ENCODE measurements at regions not wholly inside any gene's neighbourhood (a gene's known extent, or its start where the extent isn't known, plus 50 kb on each side); places are given as distances from the start of the nearest gene placed in this dataset.

DNA sequence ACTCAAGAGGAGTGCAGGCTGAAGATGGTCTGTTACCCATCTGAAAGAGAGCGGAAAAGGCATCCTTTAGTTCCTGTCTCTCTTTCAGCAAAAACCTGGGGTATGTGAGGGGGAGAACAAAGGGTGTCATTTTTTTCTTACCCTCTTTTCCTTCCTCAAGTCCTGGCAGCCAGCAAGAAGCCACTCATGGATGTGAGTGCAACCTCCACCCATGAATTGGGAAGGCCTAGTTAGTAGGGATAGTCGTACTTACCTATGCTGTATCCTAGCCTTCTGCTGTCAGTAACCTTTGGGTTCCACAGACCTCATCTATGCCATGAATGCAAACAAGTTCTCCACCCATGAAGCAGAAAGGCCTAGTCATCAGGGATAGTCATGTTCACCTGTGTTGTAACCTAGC lies 472.8 kb downstream of the ZIC1 start:
- Mint-ChIP-seq H3K27me3 (no peaks in the 10 kb centered on the region), H3K27ac (no peak overlapping the region), H3K9me3 (peaks cover 7% of the 10 kb centered on the region), H3K4me3 (no peak overlapping the region), H3K4me1 (no peaks in the 10 kb centered on the region), H3K36me3 (ENCODE audit: low read depth) (no peaks in the 10 kb centered on the region)
- POLR2A ChIA-PET = no interaction called here
- no peak for DNase-seq
- CTCF ChIA-PET = no interaction called here

DNA sequence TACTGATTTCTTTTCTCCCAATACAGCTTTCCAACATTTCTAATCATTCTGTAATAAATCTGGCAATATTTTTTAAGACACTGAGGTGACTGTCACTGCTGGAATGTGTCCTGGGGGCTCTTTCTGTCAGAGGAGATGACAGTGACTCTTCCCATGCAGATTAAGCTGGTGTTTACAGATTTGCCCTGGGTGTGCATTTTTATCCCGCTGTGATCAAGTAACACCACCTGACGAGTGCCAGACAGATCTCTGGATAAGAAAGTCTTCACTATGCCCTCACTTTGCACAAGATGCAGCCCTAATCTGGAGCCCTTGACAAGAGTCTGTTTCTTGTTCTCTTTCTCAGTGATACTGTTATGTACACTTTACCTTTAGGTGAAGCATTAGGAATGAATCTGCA lies 477.7 kb downstream of the ZIC1 start:
- POLR2A ChIA-PET = no interaction called here
- Mint-ChIP-seq H3K4me1 (no peaks in the 10 kb centered on the region), H3K27ac (no peak overlapping the region), H3K36me3 (ENCODE audit: low read depth) (no peaks in the 10 kb centered on the region), H3K4me3 (no peak overlapping the region), H3K27me3 (no peaks in the 10 kb centered on the region), H3K9me3 (peaks cover 3% of the 10 kb centered on the region)
- no peak for DNase-seq
- CTCF ChIA-PET = no interaction called here

DNA sequence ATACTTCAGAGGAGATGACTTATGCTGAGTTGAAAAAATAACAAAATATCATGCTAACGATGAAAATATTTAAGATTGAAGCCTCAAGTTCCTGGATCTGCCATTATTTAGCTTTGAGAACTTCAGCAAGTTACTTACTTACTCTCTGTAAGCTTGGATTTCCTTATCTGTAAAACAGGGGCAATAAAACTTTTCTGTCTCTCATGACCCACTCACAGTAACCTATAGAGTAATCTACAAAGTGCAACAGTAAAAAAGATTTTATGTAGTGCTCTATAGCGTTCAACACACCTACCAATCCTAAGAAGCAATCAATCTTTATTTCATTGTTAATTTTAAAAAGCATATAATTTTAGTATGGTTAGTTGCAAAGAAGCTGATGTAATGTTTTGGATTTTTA lies 478.6 kb downstream of the ZIC1 start:
- no peaks in the 10 kb centered on the region for H3K4me1 Mint-ChIP-seq
- ChIA-PET CTCF (no interaction called here), POLR2A (no interaction called here)
- no peak for DNase-seq
- H3K27me3 Mint-ChIP-seq = no peaks in the 10 kb centered on the region
- H3K36me3 Mint-ChIP-seq (ENCODE audit: low read depth) = no peaks in the 10 kb centered on the region
- no peak overlapping the region for H3K4me3 Mint-ChIP-seq
- H3K27ac Mint-ChIP-seq = no peak overlapping the region
- no peaks in the 10 kb centered on the region for H3K9me3 Mint-ChIP-seq

DNA sequence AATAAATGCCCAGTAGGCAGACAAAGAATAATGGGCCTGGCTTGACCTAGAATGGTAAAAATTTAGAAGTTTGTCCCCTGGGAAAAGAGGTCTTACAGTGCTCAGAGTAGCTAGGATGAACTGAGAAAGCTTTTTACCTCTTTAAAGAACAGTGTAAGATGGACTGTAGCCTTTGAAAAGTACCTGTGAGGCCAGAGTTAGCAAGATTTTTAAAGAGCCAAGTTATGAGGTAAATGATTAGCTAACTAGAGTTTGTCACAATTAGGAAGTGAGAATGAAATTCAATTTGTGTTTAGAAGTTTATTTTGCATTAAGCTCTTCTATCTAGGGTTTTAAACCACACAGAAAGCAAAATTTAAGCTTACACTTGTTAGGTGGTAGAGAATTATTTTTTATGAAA lies 480.9 kb downstream of the ZIC1 start:
- no peaks in the 10 kb centered on the region for H3K4me1 Mint-ChIP-seq
- ChIA-PET POLR2A (no interaction called here), CTCF (no interaction called here)
- H3K36me3 Mint-ChIP-seq (ENCODE audit: low read depth) = no peaks in the 10 kb centered on the region
- H3K27me3 Mint-ChIP-seq = no peaks in the 10 kb centered on the region
- no peak overlapping the region for H3K4me3 Mint-ChIP-seq
- H3K27ac Mint-ChIP-seq = no peak overlapping the region
- DNase-seq = no peak
- H3K9me3 Mint-ChIP-seq = no peaks in the 10 kb centered on the region

DNA sequence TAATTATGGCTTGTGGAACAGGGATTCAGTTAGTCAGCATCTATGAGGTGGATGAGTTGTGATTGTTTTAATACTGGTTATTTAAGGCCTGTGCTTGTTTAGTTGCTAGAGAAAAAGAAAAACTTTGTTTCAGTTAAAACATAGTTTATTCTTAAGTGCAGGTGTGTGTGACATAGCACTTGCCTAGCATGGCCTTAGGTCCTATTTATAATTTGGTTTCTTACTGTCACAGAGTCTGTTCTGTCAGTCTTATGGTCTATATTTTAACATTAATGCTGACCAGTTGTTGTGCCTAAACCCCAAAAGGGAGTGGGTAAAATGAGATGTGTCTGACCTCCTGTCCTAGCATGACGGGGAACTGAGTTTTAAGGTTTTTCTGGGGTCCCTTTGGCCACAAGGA lies 486.3 kb downstream of the ZIC1 start:
- H3K27me3 Mint-ChIP-seq = no peaks in the 10 kb centered on the region
- CTCF ChIA-PET = no interaction called here
- no peak overlapping the region for H3K4me3 Mint-ChIP-seq
- no peaks in the 10 kb centered on the region for H3K4me1 Mint-ChIP-seq
- POLR2A ChIA-PET = no interaction called here
- H3K27ac Mint-ChIP-seq = no peak overlapping the region
- no peak for DNase-seq
- H3K36me3 Mint-ChIP-seq (ENCODE audit: low read depth) = no peaks in the 10 kb centered on the region
- H3K9me3 Mint-ChIP-seq = no peaks in the 10 kb centered on the region

DNA sequence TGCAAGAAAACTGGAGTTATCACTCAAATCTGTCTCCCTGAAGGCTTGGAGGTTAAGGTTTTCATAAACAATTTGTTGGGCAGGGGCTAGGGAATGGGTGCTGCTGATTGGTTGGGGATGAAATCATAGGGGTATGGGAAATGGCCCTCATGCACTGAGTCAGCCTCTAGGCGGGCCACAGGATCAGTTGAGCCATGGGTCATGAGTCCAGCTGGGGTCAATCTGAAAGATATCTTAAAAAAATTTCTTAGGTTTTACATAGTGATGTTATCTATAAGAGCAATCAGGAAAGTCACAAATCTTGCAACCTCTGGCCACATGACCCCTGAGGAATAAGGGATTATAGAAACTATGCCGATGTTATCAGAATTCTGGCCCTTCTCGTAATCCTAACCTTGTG lies 491.7 kb downstream of the ZIC1 start:
- Mint-ChIP-seq H3K4me1 (no peaks in the 10 kb centered on the region), H3K27ac (no peak overlapping the region), H3K9me3 (no peaks in the 10 kb centered on the region), H3K27me3 (no peaks in the 10 kb centered on the region), H3K36me3 (ENCODE audit: low read depth) (no peaks in the 10 kb centered on the region), H3K4me3 (no peak overlapping the region)
- DNase-seq = no peak
- ChIA-PET CTCF (no interaction called here), POLR2A (no interaction called here)

DNA sequence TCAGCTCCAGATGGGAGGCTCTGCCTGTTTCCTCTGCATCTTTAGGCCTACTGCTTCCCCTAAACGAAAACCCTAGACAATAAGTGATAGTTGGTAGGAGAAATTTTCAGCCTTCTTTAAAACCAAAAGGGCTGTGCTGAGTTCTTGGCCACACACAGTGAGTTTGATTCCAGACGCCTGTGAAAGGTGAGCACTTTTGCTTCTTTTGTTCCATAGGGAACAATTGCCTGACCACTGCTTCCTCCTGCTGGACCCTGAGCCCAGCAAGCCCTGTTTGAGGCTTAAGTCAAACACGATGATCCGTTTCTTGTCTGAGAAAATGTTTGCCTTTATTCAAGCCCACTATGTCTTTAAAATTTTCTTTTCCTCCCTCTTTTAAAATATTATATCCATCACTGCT lies 493.9 kb downstream of the ZIC1 start:
- no peaks in the 10 kb centered on the region for H3K27me3 Mint-ChIP-seq
- no peaks in the 10 kb centered on the region for H3K4me1 Mint-ChIP-seq
- POLR2A ChIA-PET = no interaction called here
- H3K36me3 Mint-ChIP-seq (ENCODE audit: low read depth) = no peaks in the 10 kb centered on the region
- CTCF ChIA-PET = no interaction called here
- no peak overlapping the region for H3K4me3 Mint-ChIP-seq
- DNase-seq = no peak
- no peak overlapping the region for H3K27ac Mint-ChIP-seq
- no peaks in the 10 kb centered on the region for H3K9me3 Mint-ChIP-seq

DNA sequence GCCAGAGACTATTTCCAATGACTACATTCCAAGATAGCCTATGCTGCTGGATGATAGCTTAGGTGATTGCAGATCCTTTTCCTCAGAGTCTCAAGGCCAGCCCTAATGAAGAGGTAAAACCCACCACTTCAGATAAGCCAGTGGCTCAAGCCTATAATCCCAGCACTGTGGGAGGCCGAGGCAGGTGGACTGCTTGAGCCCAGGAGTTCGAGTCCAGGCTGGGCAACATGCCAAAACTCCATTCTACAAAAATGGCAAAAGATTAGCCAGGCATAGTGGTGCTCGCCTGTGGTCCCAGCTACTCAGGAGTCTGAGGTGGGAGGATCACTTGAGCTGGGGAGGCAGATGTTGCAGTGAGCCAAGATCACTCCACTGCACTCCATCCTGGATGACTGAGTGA lies 495.3 kb downstream of the ZIC1 start:
- no peak overlapping the region for H3K27ac Mint-ChIP-seq
- no peaks in the 10 kb centered on the region for H3K9me3 Mint-ChIP-seq
- H3K4me3 Mint-ChIP-seq = no peak overlapping the region
- ChIA-PET CTCF (no interaction called here), POLR2A (no interaction called here)
- H3K36me3 Mint-ChIP-seq (ENCODE audit: low read depth) = no peaks in the 10 kb centered on the region
- no peak for DNase-seq
- H3K4me1 Mint-ChIP-seq = no peaks in the 10 kb centered on the region
- H3K27me3 Mint-ChIP-seq = no peaks in the 10 kb centered on the region

- H3K27me3 Mint-ChIP-seq = no peaks in the 10 kb centered on the region
- ChIA-PET CTCF (no interaction called here), POLR2A (no interaction called here)
- H3K9me3 Mint-ChIP-seq = no peaks in the 10 kb centered on the region
- DNase-seq = no peak
- no peak overlapping the region for H3K4me3 Mint-ChIP-seq
- no peak overlapping the region for H3K27ac Mint-ChIP-seq
- H3K4me1 Mint-ChIP-seq = no peaks in the 10 kb centered on the region
- no peaks in the 10 kb centered on the region for H3K36me3 Mint-ChIP-seq (ENCODE audit: low read depth)
Observed at GRCh38 chr3:147906285-147906684, 497.1 kb downstream of the ZIC1 start.

- POLR2A ChIA-PET = no interaction called here
- Mint-ChIP-seq H3K9me3 (no peaks in the 10 kb centered on the region), H3K27ac (no peak overlapping the region), H3K27me3 (no peaks in the 10 kb centered on the region), H3K4me3 (no peak overlapping the region), H3K4me1 (no peaks in the 10 kb centered on the region), H3K36me3 (ENCODE audit: low read depth) (no peaks in the 10 kb centered on the region)
- CTCF ChIA-PET = no interaction called here
- DNase-seq = no peak
Observed at GRCh38 chr3:147914532-147914931, 505.4 kb downstream of the ZIC1 start.

GRCh38 chr3:147915057-147915456 lies 505.9 kb downstream of the ZIC1 start:
- Mint-ChIP-seq H3K9me3 (no peaks in the 10 kb centered on the region), H3K4me3 (no peak overlapping the region), H3K27ac (no peak overlapping the region), H3K36me3 (ENCODE audit: low read depth) (no peaks in the 10 kb centered on the region), H3K4me1 (no peaks in the 10 kb centered on the region), H3K27me3 (no peaks in the 10 kb centered on the region)
- no peak for DNase-seq
- ChIA-PET POLR2A (no interaction called here), CTCF (no interaction called here)

DNA sequence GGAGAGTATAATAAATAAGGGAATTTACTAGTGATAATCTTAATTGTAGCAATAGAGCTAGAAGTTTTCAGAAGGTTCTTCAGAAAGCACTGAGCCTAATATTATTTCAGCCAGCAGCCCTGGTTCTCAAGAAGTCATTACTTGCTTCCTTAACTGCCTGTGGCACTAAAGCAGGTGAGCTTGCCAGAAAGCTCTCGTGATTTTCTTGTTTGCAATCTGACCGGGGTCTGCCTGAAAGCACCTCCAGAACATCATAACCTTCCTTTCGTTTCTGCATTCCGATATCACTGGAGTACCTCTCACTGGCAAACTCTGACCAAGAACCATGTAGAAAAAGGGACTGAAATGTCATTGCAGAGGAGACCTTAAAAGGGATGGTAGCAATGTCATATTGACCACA lies 510.3 kb downstream of the ZIC1 start:
- ChIA-PET POLR2A (no interaction called here), CTCF (no interaction called here)
- no peaks in the 10 kb centered on the region for H3K36me3 Mint-ChIP-seq (ENCODE audit: low read depth)
- H3K9me3 Mint-ChIP-seq = no peaks in the 10 kb centered on the region
- DNase-seq = no peak
- no peaks in the 10 kb centered on the region for H3K27me3 Mint-ChIP-seq
- no peak overlapping the region for H3K4me3 Mint-ChIP-seq
- H3K27ac Mint-ChIP-seq = no peak overlapping the region
- H3K4me1 Mint-ChIP-seq = no peaks in the 10 kb centered on the region

GRCh38 chr3:147921051-147921450 lies 511.9 kb downstream of the ZIC1 start:
- H3K9me3 Mint-ChIP-seq = no peaks in the 10 kb centered on the region
- H3K27ac Mint-ChIP-seq = no peak overlapping the region
- DNase-seq = no peak
- ChIA-PET POLR2A (no interaction called here), CTCF (no interaction called here)
- H3K4me3 Mint-ChIP-seq = no peak overlapping the region
- no peaks in the 10 kb centered on the region for H3K36me3 Mint-ChIP-seq (ENCODE audit: low read depth)
- H3K4me1 Mint-ChIP-seq = no peaks in the 10 kb centered on the region
- H3K27me3 Mint-ChIP-seq = no peaks in the 10 kb centered on the region

DNA sequence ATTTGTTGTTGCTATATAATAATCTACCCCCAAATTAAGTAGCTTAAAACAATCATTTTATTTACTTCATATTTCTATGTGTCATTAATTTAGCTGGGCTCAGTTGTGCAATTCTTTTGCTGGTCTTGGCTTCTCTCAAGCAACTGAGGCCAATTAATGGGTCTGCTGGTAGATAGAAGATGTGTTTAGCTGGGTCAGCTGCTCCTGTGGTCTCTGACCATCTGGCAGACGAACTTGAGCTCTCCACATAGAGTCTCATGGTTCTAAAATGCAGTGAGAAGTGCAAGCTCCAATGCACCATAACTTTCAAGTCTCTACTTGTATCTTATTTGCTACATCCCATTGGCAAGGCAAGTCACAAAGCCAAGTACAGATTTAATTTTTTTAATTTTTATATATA lies 515.6 kb downstream of the ZIC1 start:
- ChIA-PET CTCF (no interaction called here), POLR2A (no interaction called here)
- H3K36me3 Mint-ChIP-seq (ENCODE audit: low read depth) = no peaks in the 10 kb centered on the region
- no peaks in the 10 kb centered on the region for H3K4me1 Mint-ChIP-seq
- H3K27me3 Mint-ChIP-seq = no peaks in the 10 kb centered on the region
- DNase-seq = no peak
- no peak overlapping the region for H3K4me3 Mint-ChIP-seq
- no peak overlapping the region for H3K27ac Mint-ChIP-seq
- H3K9me3 Mint-ChIP-seq = no peaks in the 10 kb centered on the region

- Mint-ChIP-seq H3K27me3 (no peaks in the 10 kb centered on the region), H3K4me1 (no peaks in the 10 kb centered on the region), H3K36me3 (ENCODE audit: low read depth) (no peaks in the 10 kb centered on the region), H3K9me3 (no peaks in the 10 kb centered on the region), H3K4me3 (no peak overlapping the region), H3K27ac (no peak overlapping the region)
- CTCF ChIA-PET = no interaction called here
- DNase-seq = no peak
- POLR2A ChIA-PET = no interaction called here
Observed at GRCh38 chr3:147925272-147925671, 516.1 kb downstream of the ZIC1 start.

Data from activated CD4-positive, alpha-beta memory T cell treated with anti-CD3 and anti-CD28 coated beads, Interleukin-2, amount 10 ng/mL, durations not matched to agents 7 days and 5 days (primary cell).